EH (cell line): ENCODE measurements at regions not wholly inside any gene's neighbourhood (a gene's known extent, or its start where the extent isn't known, plus 50 kb on each side); places are given as distances from the start of the nearest gene placed in this dataset.
"Not testable (repeated sequence)": the region's sequence is repeated elsewhere in the genome, so short reads cannot be mapped to it uniquely, and the experiment has no call there.

Experiments
- DNase-seq: peaks from one replicate; pipeline ENCODE4 v3.0.0-alpha.2; 2015; ENCODE audit warnings: low read depth

DNA sequence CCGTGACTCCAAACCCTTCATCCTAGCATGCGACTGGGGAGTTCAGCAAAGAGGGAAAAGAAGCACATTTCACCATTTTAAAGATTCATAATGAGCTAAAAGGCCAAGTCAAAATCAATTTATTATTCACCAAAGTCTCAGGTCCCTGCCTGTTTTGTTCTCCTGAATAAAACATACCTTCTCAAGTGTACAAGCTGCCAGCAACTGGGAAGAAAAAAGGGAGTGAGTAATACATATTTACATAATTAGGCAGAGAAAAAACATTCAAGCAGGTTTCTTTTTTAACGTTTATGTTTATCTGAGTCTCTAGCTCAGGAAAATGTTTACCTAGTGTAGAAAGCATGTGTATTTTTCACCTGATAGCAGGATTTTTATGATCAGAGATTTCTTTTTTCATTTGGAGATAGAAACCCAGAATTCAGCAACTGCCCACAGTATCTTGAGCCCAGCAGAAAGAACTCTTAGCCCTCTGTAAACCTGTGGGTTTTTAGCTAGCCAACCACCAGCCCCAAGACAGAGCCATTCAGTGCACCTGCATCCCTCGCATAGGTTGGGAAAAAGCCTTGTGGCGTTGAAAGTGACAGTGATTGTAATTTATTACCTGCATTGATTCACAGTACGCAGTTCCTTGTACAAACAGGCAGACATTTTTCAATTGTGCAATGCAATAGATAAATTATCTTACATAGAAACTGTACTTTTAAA lies 117.9 kb upstream of the GRIA1 start:
- no peak for DNase-seq

GRCh38 chr5:153373130-153373498 lies 117.4 kb upstream of the GRIA1 start:
- DNase-seq: no peak

GRCh38 chr5:153381630-153382029 lies 108.8 kb upstream of the GRIA1 start:
- not testable (repeated sequence) for DNase-seq

DNA sequence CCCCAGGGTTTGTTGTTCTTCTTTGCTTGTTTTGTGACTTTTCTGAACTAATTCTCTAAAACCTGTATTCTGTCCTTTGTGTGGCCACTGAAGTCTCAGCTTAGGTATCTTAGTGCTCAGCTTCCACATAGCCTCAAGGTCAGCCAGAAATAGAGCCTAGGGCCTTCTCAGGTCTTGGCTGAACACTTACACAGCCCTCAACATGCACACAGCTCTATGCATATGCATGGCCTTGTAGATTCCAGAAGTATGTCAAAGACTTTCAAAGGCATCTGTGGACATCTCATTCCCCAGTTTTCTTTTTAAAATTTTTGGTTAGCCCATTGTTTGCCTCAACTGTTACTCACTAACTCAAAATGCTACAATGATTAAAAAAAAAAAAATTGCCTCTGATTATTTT lies 99.9 kb upstream of the GRIA1 start:
- no peak for DNase-seq

DNA sequence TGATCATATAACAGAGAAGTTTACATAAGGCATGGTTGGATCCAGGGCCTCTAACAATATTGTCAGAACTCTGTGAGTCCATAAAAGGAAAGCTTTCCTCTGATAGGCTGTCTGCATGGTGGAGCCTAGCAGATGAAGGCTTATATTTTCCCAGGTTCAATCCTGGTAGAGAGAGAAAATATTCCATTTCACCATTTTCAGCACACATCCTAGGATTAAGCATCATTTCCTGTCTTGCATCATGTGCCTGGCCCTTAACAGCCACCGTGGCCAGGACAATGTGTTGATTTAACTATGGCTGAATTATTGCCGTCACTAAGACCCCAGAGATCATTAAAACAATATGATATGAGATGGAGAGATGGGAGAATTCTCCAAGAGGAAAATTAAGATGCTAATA lies 90.9 kb upstream of the GRIA1 start:
- DNase-seq: peak; percentile 25

DNA sequence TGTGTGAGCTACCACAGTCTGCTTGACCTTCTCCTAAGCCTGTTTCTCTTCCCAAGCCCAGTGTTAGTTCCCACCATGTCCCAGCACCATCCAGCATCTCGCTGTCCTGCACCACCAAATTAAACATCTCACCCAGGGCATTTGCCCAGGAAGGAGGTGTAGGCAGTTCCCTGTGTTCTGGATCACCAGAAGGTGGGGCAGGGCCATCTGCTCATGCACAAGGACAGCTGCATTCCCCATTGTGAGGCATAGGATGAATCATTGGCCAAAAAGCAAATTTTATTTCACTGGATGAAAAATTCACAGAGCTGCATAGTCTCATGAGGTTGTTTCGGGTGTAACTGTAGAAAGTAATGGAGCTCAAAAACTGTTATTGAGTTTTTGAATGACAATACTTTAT lies 89.5 kb upstream of the GRIA1 start:
- DNase-seq: peak; percentile 56

GRCh38 chr5:153402550-153402949 lies 87.9 kb upstream of the GRIA1 start:
- peak; percentile 86 for DNase-seq

- DNase-seq: no peak
Measured at GRCh38 chr5:153403470-153403869, 87.0 kb upstream of the GRIA1 start.

DNA sequence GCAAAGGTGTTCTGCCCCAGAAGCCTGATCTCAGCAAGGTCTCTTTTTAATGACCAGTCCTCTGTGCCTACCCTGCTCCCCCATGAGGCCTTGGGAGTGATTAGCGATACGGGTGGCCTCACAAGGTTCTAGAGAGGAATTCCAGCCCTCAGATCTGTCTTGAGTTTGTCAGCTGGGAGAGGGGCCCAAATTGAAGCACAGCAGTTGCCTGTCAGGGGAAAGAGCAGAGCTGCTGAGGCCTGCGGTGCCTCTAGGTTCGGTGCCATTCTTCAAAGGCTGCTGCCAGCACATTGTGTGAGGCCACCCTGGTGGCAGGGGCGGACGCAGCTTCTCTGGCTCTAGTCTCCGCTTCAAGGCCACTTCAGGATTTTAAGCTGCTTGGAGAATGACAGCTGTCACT lies 85.7 kb upstream of the GRIA1 start:
- DNase-seq: no peak

DNA sequence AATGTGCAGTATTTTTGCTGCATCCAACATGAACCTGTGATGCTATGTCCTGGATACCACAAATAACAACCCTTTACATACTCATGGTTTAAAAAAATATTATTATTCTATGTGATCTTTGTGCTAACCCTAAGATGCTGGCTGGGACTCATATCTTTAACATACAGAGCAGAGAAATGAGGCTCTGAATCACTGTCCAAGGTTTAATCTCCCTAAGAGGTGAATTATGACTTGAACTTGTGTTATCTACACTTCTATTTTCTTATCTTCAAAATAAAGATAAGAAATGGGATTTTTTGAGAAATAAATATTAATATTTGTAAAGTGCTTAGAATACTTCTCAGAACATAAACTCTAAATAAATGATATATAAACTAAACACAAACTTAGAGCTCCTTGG lies 68.8 kb upstream of the GRIA1 start:
- DNase-seq: no peak

GRCh38 chr5:153425914-153426313 lies 64.6 kb upstream of the GRIA1 start:
- DNase-seq: peak; percentile 6

DNA sequence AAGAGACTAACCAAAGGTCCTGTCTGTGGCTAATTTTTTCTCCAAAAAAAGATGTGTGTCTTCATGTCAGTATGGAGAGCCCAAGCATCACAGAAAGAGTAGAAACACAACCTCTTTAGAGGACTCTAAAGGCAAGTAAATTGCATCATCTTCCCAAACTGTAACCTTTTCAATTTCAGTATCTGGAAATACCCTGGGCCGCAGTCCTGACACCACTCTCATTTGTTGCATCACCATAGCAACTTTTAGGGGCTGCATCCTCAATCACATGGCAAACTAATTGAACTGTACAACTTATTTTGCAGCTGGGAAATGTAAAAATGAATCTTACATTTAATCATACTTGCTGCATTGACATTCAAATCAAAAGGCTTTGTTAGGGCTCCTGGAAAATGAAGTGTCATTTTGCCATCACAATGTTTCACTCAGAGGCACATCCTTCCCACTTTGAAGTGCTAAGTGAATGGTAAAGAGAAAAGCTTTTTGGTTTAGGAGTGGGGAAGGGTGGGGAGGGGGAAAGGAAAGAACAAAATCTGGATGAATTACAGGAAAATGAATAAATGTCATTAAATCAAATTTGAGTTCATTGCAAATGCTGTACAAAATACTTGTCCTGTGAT lies 60.6 kb upstream of the GRIA1 start:
- DNase-seq: no peak

GRCh38 chr5:153432583-153432982 lies 57.9 kb upstream of the GRIA1 start:
- no peak for DNase-seq

- DNase-seq: no peak
Measured at GRCh38 chr5:153437251-153437650, 53.2 kb upstream of the GRIA1 start.

DNA sequence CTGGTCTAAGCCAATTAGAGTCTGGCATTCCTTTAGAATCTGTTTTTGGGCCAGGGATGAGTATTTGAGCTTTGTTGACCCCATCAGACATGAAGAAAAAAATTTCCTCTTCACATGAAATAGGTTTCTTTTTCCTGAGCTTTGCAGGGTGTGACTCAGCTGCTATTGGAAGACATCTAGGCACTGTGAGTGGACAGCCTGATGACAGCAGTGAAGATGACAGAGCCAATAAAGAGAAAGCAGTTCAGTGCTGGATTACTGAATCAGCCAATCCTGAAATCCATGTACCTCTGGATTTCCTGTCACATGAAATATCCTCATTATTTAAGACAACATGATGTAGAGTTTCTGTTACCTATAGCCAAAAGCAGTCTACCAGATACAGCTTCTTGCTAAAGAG lies 51.3 kb upstream of the GRIA1 start:
- peak; percentile 11 for DNase-seq
